ENCODE measurements at regions not wholly inside any gene's neighbourhood (a gene's known extent, or its start where the extent isn't known, plus 50 kb on each side); places are given as distances from the start of the nearest gene placed in this dataset.
A peak's percentile ranks its signal among the peaks of the same experiment; 100 is the strongest.

GRCh38 chr3:15892311-15893227, 94.8 kb upstream of the ANKRD28 start:
- Histone ChIP-seq H3K4ac (ENCODE audit: low read depth, low read length) (no peak overlapping the region), H3K79me1 (ENCODE audit: low read depth in 1 of 2, low read length in 2 of 2) (no peaks in the 10 kb centered on the region), H3K27me3 (ENCODE audit: control insufficient read depth, insufficient read depth, low read length) (no peaks in the 10 kb centered on the region), H3K4me1 (ENCODE audit: control insufficient read depth, insufficient read depth, low read length) (peaks cover 7% of the 10 kb centered on the region), H3K4me3 (ENCODE audit: insufficient read depth, low read depth, low read length) (no peak overlapping the region), H4K91ac (ENCODE audit: insufficient read depth, low read depth, low read length) (no peak overlapping the region), H2AFZ (replicated peaks; ENCODE audit: low read length, poor library complexity) (no peak overlapping the region), H3K36me3 (ENCODE audit: control insufficient read depth, insufficient read depth, low read length) (no peaks in the 10 kb centered on the region), H3K9ac (ENCODE audit: low read depth, low read length) (no peak overlapping the region), H3K4me2 (ENCODE audit: low read depth, low read length) (peak overlapping the region; percentile 17; the same call in 1 of the 2 replicates), H3K56ac (ENCODE audit: extremely low read depth, insufficient read depth, low read length) (no peak overlapping the region), H4K8ac (ENCODE audit: low read depth in 2 of 2, low read length in 2 of 2) (no peak overlapping the region), H3K23ac (ENCODE audit: low read depth, low read length) (no peak overlapping the region), H2BK15ac (ENCODE audit: low read depth, low read length) (no peak overlapping the region), H2AK5ac (ENCODE audit: low read depth, low read length) (no peak overlapping the region), H4K20me1 (ENCODE audit: insufficient read depth, low read length) (no peaks in the 10 kb centered on the region), H2BK20ac (ENCODE audit: low read depth, low read length) (no peak overlapping the region), H2BK5ac (ENCODE audit: low read depth, low read length, poor library complexity, severe bottlenecking) (peak overlapping the region; percentile 9), H3K18ac (ENCODE audit: low read depth, low read length) (no peak overlapping the region), H2AK9ac (replicated peaks; ENCODE audit: low read depth, low read length, poor library complexity) (no peak overlapping the region), H3K9me1 (ENCODE audit: insufficient read depth, low read length) (no peaks in the 10 kb centered on the region), H3K9me3 (ENCODE audit: control insufficient read depth, insufficient read depth, low read length) (no peaks in the 10 kb centered on the region), H3K14ac (replicated peaks; ENCODE audit: low read depth, low read length) (no peak overlapping the region), H3K27ac (ENCODE audit: insufficient read depth, low read length) (no peak overlapping the region), H4K5ac (ENCODE audit: low read depth, low read length) (no peak overlapping the region), H2BK120ac (ENCODE audit: low read depth, low read length) (no peak overlapping the region)
- TF ChIP-seq NFE2L2 (IDR thresholded peaks at IDR 0.05; ENCODE audit: low read depth, low read length) (no peak), RCOR1 (IDR thresholded peaks at IDR 0.05; ENCODE audit: insufficient replicate concordance, low read length) (no peak), MAZ (IDR thresholded peaks at IDR 0.05; ENCODE audit: borderline replicate concordance, low read depth, low read length) (no peak), USF2 (IDR thresholded peaks at IDR 0.05; ENCODE audit: low read depth, low read length) (no peak), FOS (IDR thresholded peaks at IDR 0.05; ENCODE audit: low read depth, low read length) (no peak), CEBPB (IDR thresholded peaks at IDR 0.05; ENCODE audit: low read depth, low read length) (no peak), MXI1 (IDR thresholded peaks at IDR 0.05; ENCODE audit: borderline replicate concordance, low read depth, low read length) (no peak), RAD21 (IDR thresholded peaks at IDR 0.05; ENCODE audit: low read length) (no peak), POLR2A (IDR thresholded peaks at IDR 0.05; ENCODE audit: low read depth, low read length) (no peak), CTCF (conservative IDR thresholded peaks at IDR 0.05; ENCODE audit: low read depth, low read length) (no peak), SMC3 (IDR thresholded peaks at IDR 0.05; ENCODE audit: low read depth, low read length) (no peak), ELK1 (IDR thresholded peaks at IDR 0.05; ENCODE audit: borderline replicate concordance, low read depth, low read length) (no peak), BHLHE40 (IDR thresholded peaks at IDR 0.05; ENCODE audit: low read depth, low read length) (no peak), RFX5 (IDR thresholded peaks at IDR 0.05; ENCODE audit: low read depth, low read length) (no peak)
- dilution Hi-C loops (cut with HindIII; ENCODE audit: low sequenced_read_pairs, unreplicated experiment) (no loop called here), intact Hi-C loops (cut with micrococcal nuclease) (no loop called here), in situ Hi-C loops (cut with MboI; ENCODE audit: low sequenced_read_pairs) (no loop called here)
- peak; percentile 81 for DNase-seq
- BruUV-seq (replicated peaks), result no TSS peak
- ATAC-seq (ENCODE audit: low read depth), result peak; percentile 83
- POLR2A ChIA-PET (ENCODE audit: unreplicated experiment), result interaction anchor here (1.3 kb wide), 1 partner anchor 90 kb away, joined by 3 read pairs; no protein-coding TSS in a partner anchor
- WGBS, 2 experiments (ENCODE audit: extremely low coverage in 2 of 2, insufficient read length in 1 of 2), result no CpG with 5 or more reads among the region's 3 CpGs
- CTCF ChIA-PET, result interaction anchor here (1.1 kb wide), 1 partner anchor 35 kb away, joined by 3 read pairs; no protein-coding TSS in a partner anchor

All from IMR-90 (cell line).